ENCODE measurements at regions not wholly inside any gene's neighbourhood (a gene's known extent, or its start where the extent isn't known, plus 50 kb on each side); places are given as distances from the start of the nearest gene placed in this dataset.

GRCh38 chr11:43548916-43549315 is 131.6 kb upstream of the HSD17B12 start:
- no peak for TF ChIP-seq POLR2AphosphoS5 (IDR thresholded peaks at IDR 0.05; ENCODE audit: low read depth, low read length)
- TF ChIP-seq SIN3A (IDR thresholded peaks at IDR 0.05; ENCODE audit: borderline replicate concordance, insufficient read depth, low read length) = no peak
- no peak for TF ChIP-seq FOXP2 (optimal IDR thresholded peaks at IDR 0.05; ENCODE audit: borderline replicate concordance, extremely low read depth, extremely low read length, insufficient read depth)
- TF ChIP-seq TAF1 (IDR thresholded peaks at IDR 0.05; ENCODE audit: borderline replicate concordance, insufficient read depth, low read length) = no peak
- no peak for TF ChIP-seq REST (IDR thresholded peaks at IDR 0.05; ENCODE audit: insufficient read depth in 1 of 2, low read depth in 2 of 2, low read length in 2 of 2)

DNA sequence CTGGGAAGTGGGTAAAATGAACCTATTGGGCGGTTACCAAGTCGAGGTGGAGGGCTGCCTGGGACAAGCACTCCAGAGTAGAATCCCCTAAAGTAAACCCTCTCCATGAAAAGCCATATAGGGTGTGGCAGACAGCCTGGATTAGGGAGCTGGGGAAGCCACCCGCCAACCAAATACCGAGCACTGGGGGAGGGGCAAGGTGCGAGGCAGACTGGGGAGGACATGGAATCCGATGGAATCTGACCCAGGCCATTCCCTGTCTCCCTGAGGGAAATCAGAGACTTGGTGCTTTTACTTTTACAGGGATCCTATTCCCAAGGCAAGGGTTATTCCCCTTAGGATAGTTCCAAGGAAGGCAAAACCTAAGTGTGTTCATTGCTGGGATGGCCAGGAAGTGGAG is 130.9 kb upstream of the HSD17B12 start:
- TF ChIP-seq FOXP2 (optimal IDR thresholded peaks at IDR 0.05; ENCODE audit: borderline replicate concordance, extremely low read depth, extremely low read length, insufficient read depth) = no peak
- no peak for TF ChIP-seq SIN3A (IDR thresholded peaks at IDR 0.05; ENCODE audit: borderline replicate concordance, insufficient read depth, low read length)
- TF ChIP-seq POLR2AphosphoS5 (IDR thresholded peaks at IDR 0.05; ENCODE audit: low read depth, low read length) = no peak
- no peak for TF ChIP-seq REST (IDR thresholded peaks at IDR 0.05; ENCODE audit: insufficient read depth in 1 of 2, low read depth in 2 of 2, low read length in 2 of 2)
- TF ChIP-seq TAF1 (IDR thresholded peaks at IDR 0.05; ENCODE audit: borderline replicate concordance, insufficient read depth, low read length) = no peak

DNA sequence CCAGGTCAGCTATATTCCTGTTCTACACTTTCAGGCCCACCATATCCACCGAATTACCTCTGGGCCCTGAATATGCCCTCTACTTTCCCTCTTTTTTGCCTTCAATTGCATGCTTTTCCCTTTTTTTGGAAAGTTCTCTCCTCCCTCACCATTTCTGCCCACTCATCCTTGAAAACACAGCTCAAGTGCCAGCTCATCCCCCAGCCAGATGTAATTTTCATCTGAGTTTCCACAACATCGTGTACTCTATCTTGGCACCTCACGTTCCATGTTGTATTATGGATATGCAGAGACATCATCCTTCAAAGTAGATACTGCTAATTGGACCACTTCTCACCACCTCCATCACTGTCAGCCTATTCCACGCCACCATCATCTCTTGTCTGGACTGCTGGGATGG is 129.8 kb upstream of the HSD17B12 start:
- TF ChIP-seq FOXP2 (optimal IDR thresholded peaks at IDR 0.05; ENCODE audit: borderline replicate concordance, extremely low read depth, extremely low read length, insufficient read depth) (no peak), SIN3A (IDR thresholded peaks at IDR 0.05; ENCODE audit: borderline replicate concordance, insufficient read depth, low read length) (no peak), POLR2AphosphoS5 (IDR thresholded peaks at IDR 0.05; ENCODE audit: low read depth, low read length) (no peak), REST (IDR thresholded peaks at IDR 0.05; ENCODE audit: insufficient read depth in 1 of 2, low read depth in 2 of 2, low read length in 2 of 2) (no peak), TAF1 (IDR thresholded peaks at IDR 0.05; ENCODE audit: borderline replicate concordance, insufficient read depth, low read length) (no peak)

GRCh38 chr11:43554148-43554473 is 126.4 kb upstream of the HSD17B12 start:
- no peak for TF ChIP-seq REST (IDR thresholded peaks at IDR 0.05; ENCODE audit: insufficient read depth in 1 of 2, low read depth in 2 of 2, low read length in 2 of 2)

DNA sequence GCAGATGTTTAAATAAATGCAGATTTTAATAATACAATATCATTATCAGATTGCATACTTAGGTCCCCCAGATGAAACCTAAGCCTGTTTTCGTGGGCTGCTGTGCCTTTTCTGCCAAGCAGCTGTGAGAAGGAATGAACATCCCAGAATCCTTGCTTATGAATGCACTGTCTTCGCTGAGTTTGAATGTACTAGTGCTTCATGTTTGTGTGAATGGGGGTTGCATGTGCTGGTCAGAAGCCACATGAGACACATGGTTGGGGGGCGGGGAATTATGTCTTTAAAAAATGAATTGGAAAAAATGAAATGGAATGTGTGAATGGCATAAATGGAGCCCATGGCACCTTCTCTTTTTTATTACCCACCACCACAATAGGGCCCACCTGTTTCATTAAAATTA is 125.4 kb upstream of the HSD17B12 start:
- TF ChIP-seq POLR2AphosphoS5 (IDR thresholded peaks at IDR 0.05; ENCODE audit: low read depth, low read length) (0 out of 2 replicates have a peak, but pooled peaks have one; percentile 5), FOXP2 (optimal IDR thresholded peaks at IDR 0.05; ENCODE audit: borderline replicate concordance, extremely low read depth, extremely low read length, insufficient read depth) (no peak)
